ENCODE measurements at regions not wholly inside any gene's neighbourhood (a gene's known extent, or its start where the extent isn't known, plus 50 kb on each side); places are given as distances from the start of the nearest gene placed in this dataset.

DNA sequence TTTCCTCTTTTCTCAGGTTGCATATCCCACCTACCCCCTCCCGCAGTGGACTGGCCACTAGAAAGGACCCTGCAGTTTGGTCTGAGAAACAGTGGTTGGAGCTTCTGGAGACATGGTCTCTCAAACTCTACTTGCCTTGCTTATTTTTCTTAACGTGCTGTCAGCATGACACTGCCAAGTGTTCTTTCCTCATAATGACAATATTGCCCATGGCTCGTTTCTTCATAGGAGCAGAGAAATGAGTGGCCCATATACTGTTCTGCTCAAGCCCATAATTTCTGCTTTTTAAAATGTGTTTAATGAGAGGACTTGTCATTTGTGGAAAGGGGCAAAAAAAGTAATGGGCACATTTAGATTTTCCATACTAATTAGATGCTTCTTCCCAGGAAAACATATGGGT is 828.7 kb downstream of the BCL11A start:
- Histone ChIP-seq H3K4me1 (ENCODE audit: control insufficient read depth in 1 of 2, insufficient read depth in 2 of 2, low read length in 2 of 2) (no peaks in the 10 kb centered on the region), H3K27me3 (ENCODE audit: control insufficient read depth in 1 of 2, insufficient read depth in 2 of 2, low read length in 1 of 2) (no peaks in the 10 kb centered on the region), H3K4me3 (ENCODE audit: low read length in 2 of 2) (no peak overlapping the region), H3K9me3 (ENCODE audit: control insufficient read depth, low read length) (no peaks in the 10 kb centered on the region), H3K27ac (ENCODE audit: low read depth in 1 of 2, low read length in 2 of 2) (no peak overlapping the region), H3K36me3 (ENCODE audit: control insufficient read depth in 1 of 2, insufficient read depth in 2 of 2, low read length in 1 of 2) (no peaks in the 10 kb centered on the region)
- 46 to 49% methylated on average over 3 of the region's 3 CpGs for WGBS, 2 donors
- ATAC-seq (ENCODE audit: low FRiP score) (no peak), DNase-seq (no peak)
- intact Hi-C loops (cut with DNase I), result no loop called here

DNA sequence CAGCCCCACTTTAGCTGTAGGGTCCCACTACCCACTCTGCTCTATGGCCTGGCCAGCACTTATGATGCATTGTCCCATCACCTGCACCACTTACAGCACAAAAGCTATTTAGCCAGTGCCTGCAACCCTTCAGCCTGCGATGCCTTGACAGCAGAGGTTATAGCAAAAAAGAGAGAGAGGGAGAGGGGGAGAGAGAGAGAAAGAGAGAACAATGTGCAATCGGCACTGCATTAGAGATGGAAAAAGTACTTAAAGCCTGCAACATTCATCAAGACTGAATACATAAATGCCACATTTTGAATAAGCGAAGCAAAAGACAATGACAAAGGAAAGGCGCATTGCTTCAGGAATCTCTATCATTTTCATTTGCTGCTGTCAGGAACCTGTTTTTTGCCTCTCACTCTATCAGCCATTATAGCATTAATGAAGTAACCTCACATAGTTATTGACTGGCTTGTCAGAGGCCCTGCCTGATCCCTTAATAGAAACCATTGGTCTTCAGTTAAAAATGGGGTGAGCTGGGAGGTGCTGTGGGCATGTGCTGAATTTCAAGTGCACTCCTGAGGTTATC is 833.1 kb downstream of the BCL11A start:
- Histone ChIP-seq H3K27me3 (ENCODE audit: control insufficient read depth in 1 of 2, insufficient read depth in 2 of 2, low read length in 1 of 2) (peaks cover 0 to 2% of the 10 kb centered on the region in 2 donors), H3K27ac (ENCODE audit: low read depth in 1 of 2, low read length in 2 of 2) (no peak overlapping the region), H3K9me3 (ENCODE audit: control insufficient read depth, low read length) (no peaks in the 10 kb centered on the region), H3K4me3 (ENCODE audit: low read length in 2 of 2) (no peak overlapping the region), H3K4me1 (ENCODE audit: control insufficient read depth in 1 of 2, insufficient read depth in 2 of 2, low read length in 2 of 2) (no peaks in the 10 kb centered on the region), H3K36me3 (ENCODE audit: control insufficient read depth in 1 of 2, insufficient read depth in 2 of 2, low read length in 1 of 2) (no peaks in the 10 kb centered on the region)
- intact Hi-C loops (cut with DNase I), result no loop called here
- no peak for DNase-seq
- 86 to 95% methylated on average over 4 of the region's 4 CpGs for WGBS, 2 donors
- no peak for ATAC-seq (ENCODE audit: low FRiP score)

DNA sequence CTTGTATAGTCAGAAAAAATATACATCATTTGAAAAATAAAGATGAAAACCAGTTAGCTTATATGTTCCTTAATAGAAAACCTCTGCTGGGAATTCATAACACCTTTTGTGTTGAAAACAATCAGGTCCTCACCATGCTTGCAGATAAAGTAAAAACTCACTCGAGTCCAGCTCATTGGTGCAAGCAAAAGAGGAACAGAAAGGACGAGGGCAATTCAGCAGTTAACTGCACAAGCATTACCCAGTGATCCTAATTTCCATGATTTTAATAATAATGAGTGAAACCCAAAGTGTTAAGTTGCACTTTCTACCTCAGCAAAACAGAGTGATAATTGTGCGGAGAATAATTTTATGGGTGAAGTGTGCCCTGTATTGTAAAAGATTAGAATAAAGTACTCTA is 839.9 kb downstream of the BCL11A start:
- no peak for DNase-seq
- Histone ChIP-seq H3K4me1 (ENCODE audit: control insufficient read depth in 1 of 2, insufficient read depth in 2 of 2, low read length in 2 of 2) (no peaks in the 10 kb centered on the region), H3K4me3 (ENCODE audit: low read length in 2 of 2) (no peak overlapping the region), H3K27me3 (ENCODE audit: control insufficient read depth in 1 of 2, insufficient read depth in 2 of 2, low read length in 1 of 2) (peaks cover 0 to 2% of the 10 kb centered on the region in 2 donors), H3K9me3 (ENCODE audit: control insufficient read depth, low read length) (no peaks in the 10 kb centered on the region), H3K27ac (ENCODE audit: low read depth in 1 of 2, low read length in 2 of 2) (no peak overlapping the region), H3K36me3 (ENCODE audit: control insufficient read depth in 1 of 2, insufficient read depth in 2 of 2, low read length in 1 of 2) (no peaks in the 10 kb centered on the region)
- no peak for ATAC-seq (ENCODE audit: low FRiP score)
- intact Hi-C loops (cut with DNase I), result no loop called here
- 83 to 93% methylated on average over 3 of the region's 3 CpGs for WGBS, 2 donors

DNA sequence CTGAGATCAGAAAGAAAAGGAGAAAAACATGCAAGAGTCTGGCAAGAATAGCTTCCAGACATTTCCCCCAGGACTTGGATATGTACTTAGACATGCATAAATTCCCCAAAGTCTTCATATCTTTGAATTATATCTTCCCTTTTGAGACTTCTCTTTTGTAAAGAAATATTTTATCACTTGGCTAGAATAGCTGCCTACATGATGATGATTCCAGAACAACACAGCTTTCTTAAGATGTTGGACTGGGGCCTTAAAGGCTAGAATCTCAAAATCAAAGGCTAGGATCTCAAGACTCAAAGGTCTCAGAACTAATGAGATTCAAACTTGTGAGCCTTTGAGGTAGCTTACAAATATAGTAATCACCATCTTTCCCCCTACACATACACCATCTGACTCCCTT is 842.3 kb downstream of the BCL11A start:
- Histone ChIP-seq H3K4me1 (ENCODE audit: control insufficient read depth in 1 of 2, insufficient read depth in 2 of 2, low read length in 2 of 2) (no peaks in the 10 kb centered on the region), H3K9me3 (ENCODE audit: control insufficient read depth, low read length) (no peaks in the 10 kb centered on the region), H3K27ac (ENCODE audit: low read depth in 1 of 2, low read length in 2 of 2) (no peak overlapping the region), H3K4me3 (ENCODE audit: low read length in 2 of 2) (no peak overlapping the region), H3K36me3 (ENCODE audit: control insufficient read depth in 1 of 2, insufficient read depth in 2 of 2, low read length in 1 of 2) (no peaks in the 10 kb centered on the region), H3K27me3 (ENCODE audit: control insufficient read depth in 1 of 2, insufficient read depth in 2 of 2, low read length in 1 of 2) (no peaks in the 10 kb centered on the region)
- ATAC-seq (ENCODE audit: low FRiP score) (no peak), DNase-seq (no peak)
- intact Hi-C loops (cut with DNase I), result no loop called here

GRCh38 chr2:59706729-59707128 is 846.7 kb downstream of the BCL11A start:
- intact Hi-C loops (cut with DNase I), result no loop called here
- Histone ChIP-seq H3K4me1 (ENCODE audit: control insufficient read depth in 1 of 2, insufficient read depth in 2 of 2, low read length in 2 of 2) (no peaks in the 10 kb centered on the region), H3K27ac (ENCODE audit: low read depth in 1 of 2, low read length in 2 of 2) (no peak overlapping the region), H3K27me3 (ENCODE audit: control insufficient read depth in 1 of 2, insufficient read depth in 2 of 2, low read length in 1 of 2) (no peaks in the 10 kb centered on the region), H3K9me3 (ENCODE audit: control insufficient read depth, low read length) (peaks cover 1% of the 10 kb centered on the region), H3K36me3 (ENCODE audit: control insufficient read depth in 1 of 2, insufficient read depth in 2 of 2, low read length in 1 of 2) (no peaks in the 10 kb centered on the region), H3K4me3 (ENCODE audit: low read length in 2 of 2) (no peak overlapping the region)
- ATAC-seq (ENCODE audit: low FRiP score) (no peak), DNase-seq (no peak)
- WGBS, 2 donors, result 62 to 75% methylated on average over 4 of the region's 4 CpGs

DNA sequence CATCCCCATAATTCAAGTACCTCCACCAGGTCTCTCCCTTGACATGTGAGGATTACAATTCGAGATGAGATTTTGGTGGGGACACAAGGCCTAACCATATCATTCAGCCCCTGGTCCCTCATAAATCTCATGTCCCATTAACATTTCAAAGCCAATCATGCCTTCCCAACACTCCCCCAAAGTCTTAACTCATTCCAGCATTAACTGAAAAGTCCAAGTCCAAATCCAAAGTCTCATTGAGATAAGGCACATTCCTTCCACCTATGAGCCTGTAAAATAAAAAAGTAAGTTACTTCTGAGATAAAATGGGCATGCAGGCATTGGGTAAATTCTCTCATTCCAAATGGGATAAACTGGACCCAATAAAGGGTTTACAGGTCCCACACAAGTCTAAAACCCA is 849.7 kb downstream of the BCL11A start:
- ATAC-seq (ENCODE audit: low FRiP score) (no peak), DNase-seq (no peak)
- no peaks in the 10 kb centered on the region for H3K27me3 ChIP-seq (ENCODE audit: control insufficient read depth in 1 of 2, insufficient read depth in 2 of 2, low read length in 1 of 2)
- H3K27ac ChIP-seq (ENCODE audit: low read depth in 1 of 2, low read length in 2 of 2), result no peak overlapping the region
- no peaks in the 10 kb centered on the region for H3K4me1 ChIP-seq (ENCODE audit: control insufficient read depth in 1 of 2, insufficient read depth in 2 of 2, low read length in 2 of 2)
- H3K36me3 ChIP-seq (ENCODE audit: control insufficient read depth in 1 of 2, insufficient read depth in 2 of 2, low read length in 1 of 2), result no peaks in the 10 kb centered on the region
- intact Hi-C loops (cut with DNase I), result no loop called here
- 82 to 86% methylated on average over 1 of the region's 1 CpG for WGBS, 2 donors
- no peak overlapping the region for H3K4me3 ChIP-seq (ENCODE audit: low read length in 2 of 2)
- peaks cover 1% of the 10 kb centered on the region for H3K9me3 ChIP-seq (ENCODE audit: control insufficient read depth, low read length)

DNA sequence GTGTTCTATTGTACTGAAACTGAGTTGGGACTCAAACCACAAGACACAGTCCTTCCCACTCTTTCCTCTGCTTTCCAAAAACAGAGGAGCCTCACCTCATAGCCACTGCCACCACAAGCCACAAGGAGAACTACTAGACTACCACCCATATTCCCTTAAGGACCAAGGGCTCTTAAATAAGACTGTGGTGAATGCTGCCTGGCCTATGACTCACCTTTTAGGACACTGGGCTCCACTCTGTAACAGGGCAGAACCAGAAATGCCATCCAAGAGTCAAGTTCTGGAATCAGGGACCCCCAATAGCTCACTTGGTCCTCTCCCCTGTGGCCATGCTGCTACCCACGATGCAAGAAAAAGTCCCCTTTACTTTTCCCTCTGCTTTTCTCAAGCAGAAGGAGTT is 851.4 kb downstream of the BCL11A start:
- intact Hi-C loops (cut with DNase I), result no loop called here
- no peaks in the 10 kb centered on the region for H3K36me3 ChIP-seq (ENCODE audit: control insufficient read depth in 1 of 2, insufficient read depth in 2 of 2, low read length in 1 of 2)
- no peak for DNase-seq
- 71 to 93% methylated on average over 1 of the region's 1 CpG for WGBS, 2 donors
- peaks cover 1% of the 10 kb centered on the region for H3K9me3 ChIP-seq (ENCODE audit: control insufficient read depth, low read length)
- H3K4me1 ChIP-seq (ENCODE audit: control insufficient read depth in 1 of 2, insufficient read depth in 2 of 2, low read length in 2 of 2), result no peaks in the 10 kb centered on the region
- no peak overlapping the region for H3K27ac ChIP-seq (ENCODE audit: low read depth in 1 of 2, low read length in 2 of 2)
- no peak overlapping the region for H3K4me3 ChIP-seq (ENCODE audit: low read length in 2 of 2)
- no peak for ATAC-seq (ENCODE audit: low FRiP score)
- no peaks in the 10 kb centered on the region for H3K27me3 ChIP-seq (ENCODE audit: control insufficient read depth in 1 of 2, insufficient read depth in 2 of 2, low read length in 1 of 2)

DNA sequence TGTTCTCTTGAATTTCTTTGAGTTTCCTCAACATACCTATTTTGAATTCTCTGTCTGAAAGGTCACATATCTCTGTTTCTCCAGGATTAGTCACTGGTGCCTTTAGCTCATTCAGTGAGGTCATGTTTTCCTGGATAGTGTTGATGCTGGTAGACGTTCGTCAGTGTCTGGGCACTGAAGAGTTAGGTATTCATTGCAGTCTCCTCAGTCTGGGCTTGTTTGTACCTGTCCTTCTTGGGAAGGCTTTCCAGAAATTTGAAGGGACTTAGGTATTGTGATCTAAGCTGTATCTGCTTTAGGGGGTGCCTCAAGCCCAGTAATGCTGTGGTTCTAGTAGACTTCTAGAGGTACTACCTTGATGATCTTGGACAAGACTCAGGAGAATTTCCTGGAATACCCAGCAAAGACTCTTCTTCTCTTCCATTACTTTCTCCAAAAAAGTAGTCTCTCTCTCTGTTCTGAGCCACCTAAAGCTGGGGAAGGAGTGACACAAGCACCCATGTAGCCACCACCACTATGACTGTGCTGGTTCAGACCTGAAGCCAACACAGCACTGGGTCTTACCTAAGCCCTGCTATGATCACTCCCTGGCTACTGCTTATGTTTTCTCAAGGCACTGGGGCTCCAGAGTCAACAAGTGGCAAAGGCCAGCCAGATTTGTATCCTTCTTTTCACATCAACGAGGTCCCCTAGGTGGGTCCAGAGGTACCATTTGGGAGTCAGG is 852.0 kb downstream of the BCL11A start:
- Histone ChIP-seq H3K4me3 (ENCODE audit: low read length in 2 of 2) (no peak overlapping the region), H3K27me3 (ENCODE audit: control insufficient read depth in 1 of 2, insufficient read depth in 2 of 2, low read length in 1 of 2) (no peaks in the 10 kb centered on the region), H3K27ac (ENCODE audit: low read depth in 1 of 2, low read length in 2 of 2) (no peak overlapping the region), H3K36me3 (ENCODE audit: control insufficient read depth in 1 of 2, insufficient read depth in 2 of 2, low read length in 1 of 2) (no peaks in the 10 kb centered on the region), H3K9me3 (ENCODE audit: control insufficient read depth, low read length) (peaks cover 1% of the 10 kb centered on the region), H3K4me1 (ENCODE audit: control insufficient read depth in 1 of 2, insufficient read depth in 2 of 2, low read length in 2 of 2) (no peaks in the 10 kb centered on the region)
- whole genome bisulfite sequencing, 2 donors, result 74 to 77% methylated on average over 3 of the region's 3 CpGs
- ATAC-seq (ENCODE audit: low FRiP score) (no peak), DNase-seq (no peak)
- intact Hi-C loops (cut with DNase I), result no loop called here

DNA sequence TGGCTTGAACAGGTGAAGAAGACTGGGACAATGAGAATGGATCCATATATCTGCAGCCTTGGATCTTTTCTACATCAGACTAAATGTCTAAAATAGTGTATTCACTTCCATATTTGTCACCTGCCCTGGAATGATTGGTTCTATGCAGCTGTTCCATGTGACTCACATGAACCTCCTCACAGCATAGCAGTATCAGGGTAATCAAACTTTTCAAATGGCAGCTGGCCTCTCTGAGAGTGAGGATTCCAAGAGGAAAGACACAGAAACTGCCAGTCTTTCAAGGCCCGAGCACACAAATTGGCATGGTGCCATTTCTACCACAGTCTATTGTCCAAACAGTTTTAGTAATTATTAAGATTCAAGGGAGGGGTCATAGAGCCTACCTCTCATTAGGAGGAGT is 859.3 kb downstream of the BCL11A start:
- Histone ChIP-seq H3K27ac (ENCODE audit: low read depth in 1 of 2, low read length in 2 of 2) (no peak overlapping the region), H3K27me3 (ENCODE audit: control insufficient read depth in 1 of 2, insufficient read depth in 2 of 2, low read length in 1 of 2) (no peaks in the 10 kb centered on the region), H3K9me3 (ENCODE audit: control insufficient read depth, low read length) (no peaks in the 10 kb centered on the region), H3K36me3 (ENCODE audit: control insufficient read depth in 1 of 2, insufficient read depth in 2 of 2, low read length in 1 of 2) (no peaks in the 10 kb centered on the region), H3K4me1 (ENCODE audit: control insufficient read depth in 1 of 2, insufficient read depth in 2 of 2, low read length in 2 of 2) (no peaks in the 10 kb centered on the region), H3K4me3 (ENCODE audit: low read length in 2 of 2) (no peak overlapping the region)
- intact Hi-C loops (cut with DNase I), result no loop called here
- DNase-seq (no peak), ATAC-seq (ENCODE audit: low FRiP score) (no peak)
- WGBS, 2 donors, result 80 to 86% methylated on average over 1 of the region's 1 CpG
